Parathyroid adenoma (tissue), 2 donors: ENCODE measurements at regions not wholly inside any gene's neighbourhood (a gene's known extent, or its start where the extent isn't known, plus 50 kb on each side); places are given as distances from the start of the nearest gene placed in this dataset.

Experiments
- H2AFZ ChIP-seq: fragments of 300-600 bp; sonication (generic); one replicate; pipeline ENCODE4 v1.7.0; 2017; ENCODE audit warnings: antibody characterized with exemption, mild to moderate bottlenecking
- H3K27ac ChIP-seq: fragments of 300-600 bp; sonication (generic); one replicate; pipeline ENCODE4 v1.7.0; 2017
- H3K27me3 ChIP-seq: fragments of 300-600 bp; sonication (generic); one replicate; pipeline ENCODE4 v1.7.0; 2017; ENCODE audit warnings: low read length; ENCODE audit not compliant: control insufficient read depth, insufficient read depth
- H3K36me3 ChIP-seq: fragments of 300-600 bp; sonication (generic); one replicate; pipeline ENCODE4 v1.7.0; 2017; ENCODE audit warnings: low read length; ENCODE audit not compliant: control insufficient read depth, insufficient read depth
- H3K4me1 ChIP-seq: fragments of 300-600 bp; sonication (generic); one replicate; pipeline ENCODE4 v1.7.0; 2017; ENCODE audit warnings: control low read depth
- H3K4me2 ChIP-seq: fragments of 300-600 bp; sonication (generic); one replicate; pipeline ENCODE4 v1.7.0; 2017; ENCODE audit warnings: low read length
- H3K4me3 ChIP-seq: fragments of 300-600 bp; sonication (generic); one replicate; pipeline ENCODE4 v1.7.0; 2017; ENCODE audit warnings: low read depth, low read length
- H3K79me2 ChIP-seq: fragments of 300-600 bp; sonication (generic); one replicate; pipeline ENCODE4 v1.7.0; 2017; ENCODE audit warnings: control low read depth
- H3K9ac ChIP-seq: fragments of 300-600 bp; sonication (generic); one replicate; pipeline ENCODE4 v1.7.0; 2017; ENCODE audit warnings: mild to moderate bottlenecking
- H3K9me3 ChIP-seq: fragments of 300-600 bp; sonication (generic); one replicate; pipeline ENCODE4 v1.7.0; 2017; ENCODE audit warnings: low read length; ENCODE audit not compliant: control insufficient read depth
- CTCF ChIP-seq: fragments of 300-600 bp; sonication (generic); IDR thresholded peaks from one replicate; pipeline ENCODE4 v1.7.0; 2017; ENCODE audit warnings: antibody characterized with exemption, mild to moderate bottlenecking
- donor health status: primary hyperparathyroidism.

GRCh38 chrX:42540146-42540545 lies 237.8 kb downstream of the PPP1R2C start:
- H3K27me3 ChIP-seq, result no peaks in the 10 kb centered on the region
- no peak for TF ChIP-seq CTCF

GRCh38 chrX:42538405-42538804 lies 239.6 kb downstream of the PPP1R2C start:
- no peaks in the 10 kb centered on the region for H3K79me2 ChIP-seq
- TF ChIP-seq CTCF, result no peak
- H3K4me2 ChIP-seq, result no peak overlapping the region
- no peaks in the 10 kb centered on the region for H3K9me3 ChIP-seq
- H3K36me3 ChIP-seq, result no peaks in the 10 kb centered on the region
- no peak overlapping the region for H2AFZ ChIP-seq
- no peaks in the 10 kb centered on the region for H3K27me3 ChIP-seq
- no peak overlapping the region for H3K27ac ChIP-seq
- no peak overlapping the region for H3K4me3 ChIP-seq
- H3K4me1 ChIP-seq, result no peaks in the 10 kb centered on the region
- no peak overlapping the region for H3K9ac ChIP-seq

More at GRCh38 chrX:42540146-42540545, 237.8 kb downstream of the PPP1R2C start:
- Histone ChIP-seq H3K9ac (no peak overlapping the region), H2AFZ (no peak overlapping the region), H3K9me3 (no peaks in the 10 kb centered on the region), H3K4me3 (no peak overlapping the region), H3K79me2 (no peaks in the 10 kb centered on the region), H3K36me3 (no peaks in the 10 kb centered on the region), H3K27ac (no peak overlapping the region), H3K4me2 (no peak overlapping the region), H3K4me1 (no peaks in the 10 kb centered on the region)

GRCh38 chrX:42536286-42536685 lies 241.7 kb downstream of the PPP1R2C start:
- Histone ChIP-seq H3K4me3 (no peak overlapping the region), H2AFZ (no peak overlapping the region), H3K27me3 (no peaks in the 10 kb centered on the region), H3K36me3 (no peaks in the 10 kb centered on the region), H3K9ac (no peak overlapping the region), H3K27ac (no peak overlapping the region), H3K4me1 (no peaks in the 10 kb centered on the region), H3K79me2 (no peaks in the 10 kb centered on the region), H3K4me2 (no peak overlapping the region), H3K9me3 (no peaks in the 10 kb centered on the region)
- TF ChIP-seq CTCF, result no peak

- Histone ChIP-seq H3K36me3 (no peaks in the 10 kb centered on the region), H3K4me1 (no peaks in the 10 kb centered on the region), H3K79me2 (no peaks in the 10 kb centered on the region), H3K27ac (no peak overlapping the region), H3K4me2 (no peak overlapping the region), H3K27me3 (no peaks in the 10 kb centered on the region), H3K9ac (no peak overlapping the region), H2AFZ (no peak overlapping the region), H3K9me3 (no peaks in the 10 kb centered on the region), H3K4me3 (no peak overlapping the region)
- no peak for TF ChIP-seq CTCF
Measured at GRCh38 chrX:42535233-42535632, 242.7 kb downstream of the PPP1R2C start.

- no peak overlapping the region for H3K27ac ChIP-seq
- no peak for TF ChIP-seq CTCF
- no peaks in the 10 kb centered on the region for H3K9me3 ChIP-seq
- H3K79me2 ChIP-seq, result no peaks in the 10 kb centered on the region
- no peaks in the 10 kb centered on the region for H3K4me1 ChIP-seq
- H3K27me3 ChIP-seq, result no peaks in the 10 kb centered on the region
- no peak overlapping the region for H3K4me3 ChIP-seq
- no peak overlapping the region for H2AFZ ChIP-seq
- H3K4me2 ChIP-seq, result no peak overlapping the region
- H3K9ac ChIP-seq, result no peak overlapping the region
- no peaks in the 10 kb centered on the region for H3K36me3 ChIP-seq
Measured at GRCh38 chrX:42533761-42534160, 244.2 kb downstream of the PPP1R2C start.
